ENCODE measurements at regions not wholly inside any gene's neighbourhood (a gene's known extent, or its start where the extent isn't known, plus 50 kb on each side); places are given as distances from the start of the nearest gene placed in this dataset.

DNA sequence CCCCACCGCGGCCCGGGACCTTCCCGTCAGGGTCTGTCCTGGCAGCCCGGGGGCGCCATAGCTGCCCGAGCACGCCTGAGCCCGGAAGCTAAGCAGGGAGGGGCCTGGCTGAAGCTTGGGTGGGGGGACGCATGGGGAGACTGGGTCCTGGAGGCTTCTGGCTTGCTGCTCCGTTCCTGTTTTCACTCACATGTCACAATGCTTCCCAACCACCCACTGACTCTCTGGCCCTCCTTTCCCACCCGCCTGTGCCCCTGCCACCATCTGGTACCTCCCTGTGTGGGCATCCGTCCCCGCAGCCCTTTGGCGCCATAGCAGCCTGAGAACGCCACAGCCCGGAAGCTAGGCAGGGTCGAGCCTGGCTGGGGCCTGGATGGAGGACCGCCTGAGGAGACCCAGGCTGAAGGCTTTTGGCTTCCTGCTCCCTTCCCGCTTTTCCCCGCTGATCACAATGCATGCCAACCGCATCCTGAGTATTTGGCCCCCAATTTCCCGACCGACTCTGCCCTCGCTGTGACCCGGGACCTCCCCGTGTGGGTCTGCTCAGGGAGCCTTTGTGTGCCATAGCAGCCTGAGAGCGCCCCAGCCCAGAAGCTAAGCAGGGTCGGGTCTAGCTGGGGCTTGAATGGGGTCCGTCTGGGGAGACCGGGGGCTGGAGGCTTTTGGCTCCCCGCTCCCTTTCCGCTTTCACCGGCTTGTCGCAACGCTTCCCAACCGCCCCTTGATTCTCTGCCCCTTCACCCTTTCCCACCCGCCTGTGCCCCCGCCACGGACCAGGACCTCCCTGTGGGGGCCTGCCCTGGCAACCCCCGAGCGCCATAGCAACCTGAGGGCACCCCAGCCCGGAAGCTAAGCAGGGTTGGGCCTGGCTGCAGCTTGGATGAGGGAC lies 2290.1 kb downstream of the TP53TG3F start:
- Histone ChIP-seq H3K9me3 (no peaks in the 10 kb centered on the region), H3K4me3 (no peak overlapping the region), H3K36me3 (no peaks in the 10 kb centered on the region), H3K4me1 (no peaks in the 10 kb centered on the region), H3K27me3 (no peaks in the 10 kb centered on the region), H3K27ac (no peak overlapping the region)
- intact Hi-C loops (cut with DNase I): loop anchor here in 1 of 2 donors (10.0 kb wide), 1 partner anchor 45 kb away; no protein-coding TSS in a partner anchor
- no peak for ATAC-seq
- 84% methylated on average over 12 of the region's 43 CpGs for WGBS (ENCODE audit: insufficient coverage, low coverage, low lambda C conversion rate, missing lambda C conversion rate)
- TF ChIP-seq POLR2A (IDR thresholded peaks at IDR 0.05): no peak
- TF ChIP-seq, protein P1, sequence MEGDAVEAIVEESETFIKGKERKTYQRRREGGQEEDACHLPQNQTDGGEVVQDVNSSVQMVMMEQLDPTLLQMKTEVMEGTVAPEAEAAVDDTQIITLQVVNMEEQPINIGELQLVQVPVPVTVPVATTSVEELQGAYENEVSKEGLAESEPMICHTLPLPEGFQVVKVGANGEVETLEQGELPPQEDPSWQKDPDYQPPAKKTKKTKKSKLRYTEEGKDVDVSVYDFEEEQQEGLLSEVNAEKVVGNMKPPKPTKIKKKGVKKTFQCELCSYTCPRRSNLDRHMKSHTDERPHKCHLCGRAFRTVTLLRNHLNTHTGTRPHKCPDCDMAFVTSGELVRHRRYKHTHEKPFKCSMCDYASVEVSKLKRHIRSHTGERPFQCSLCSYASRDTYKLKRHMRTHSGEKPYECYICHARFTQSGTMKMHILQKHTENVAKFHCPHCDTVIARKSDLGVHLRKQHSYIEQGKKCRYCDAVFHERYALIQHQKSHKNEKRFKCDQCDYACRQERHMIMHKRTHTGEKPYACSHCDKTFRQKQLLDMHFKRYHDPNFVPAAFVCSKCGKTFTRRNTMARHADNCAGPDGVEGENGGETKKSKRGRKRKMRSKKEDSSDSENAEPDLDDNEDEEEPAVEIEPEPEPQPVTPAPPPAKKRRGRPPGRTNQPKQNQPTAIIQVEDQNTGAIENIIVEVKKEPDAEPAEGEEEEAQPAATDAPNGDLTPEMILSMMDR (IDR thresholded peaks at IDR 0.05): no peak
- DNase-seq: no peak

DNA sequence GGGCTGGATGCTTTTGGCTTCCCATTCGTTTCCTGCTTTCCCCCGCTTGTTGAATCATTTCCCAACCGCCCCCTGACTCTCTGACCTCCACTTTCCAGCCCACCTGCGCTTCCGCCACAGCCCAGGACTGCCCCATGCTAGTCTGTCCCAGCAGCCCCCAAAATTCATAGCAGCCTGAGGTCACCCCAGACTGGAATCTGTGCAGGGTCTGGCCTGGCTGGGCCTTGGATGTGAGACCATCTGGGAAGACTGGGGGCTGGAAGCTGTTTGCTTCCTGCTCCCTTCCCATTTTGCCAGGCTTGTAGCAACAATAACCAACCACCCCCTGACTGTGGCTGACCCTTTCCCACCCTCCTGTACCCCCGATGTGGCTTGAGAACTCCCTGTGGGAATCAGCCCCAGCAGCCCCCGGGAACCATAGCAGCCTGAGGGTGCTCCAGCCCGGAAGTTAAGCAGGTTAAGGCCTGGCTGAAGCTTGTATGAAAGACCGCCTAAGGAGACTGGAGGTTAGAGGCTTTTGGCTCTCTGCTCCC lies 2290.8 kb downstream of the TP53TG3F start:
- Histone ChIP-seq H3K36me3 (no peaks in the 10 kb centered on the region), H3K27me3 (no peaks in the 10 kb centered on the region), H3K4me3 (no peak overlapping the region), H3K4me1 (no peaks in the 10 kb centered on the region), H3K9me3 (no peaks in the 10 kb centered on the region), H3K27ac (no peak overlapping the region)
- TF ChIP-seq, protein P1 (IDR thresholded peaks at IDR 0.05): no peak
- TF ChIP-seq POLR2A (IDR thresholded peaks at IDR 0.05): no peak
- WGBS (ENCODE audit: insufficient coverage, low coverage, low lambda C conversion rate, missing lambda C conversion rate): 77% methylated on average over 7 of the region's 9 CpGs
- DNase-seq (no peak), ATAC-seq (no peak)
- intact Hi-C loops (cut with DNase I): no loop called here

DNA sequence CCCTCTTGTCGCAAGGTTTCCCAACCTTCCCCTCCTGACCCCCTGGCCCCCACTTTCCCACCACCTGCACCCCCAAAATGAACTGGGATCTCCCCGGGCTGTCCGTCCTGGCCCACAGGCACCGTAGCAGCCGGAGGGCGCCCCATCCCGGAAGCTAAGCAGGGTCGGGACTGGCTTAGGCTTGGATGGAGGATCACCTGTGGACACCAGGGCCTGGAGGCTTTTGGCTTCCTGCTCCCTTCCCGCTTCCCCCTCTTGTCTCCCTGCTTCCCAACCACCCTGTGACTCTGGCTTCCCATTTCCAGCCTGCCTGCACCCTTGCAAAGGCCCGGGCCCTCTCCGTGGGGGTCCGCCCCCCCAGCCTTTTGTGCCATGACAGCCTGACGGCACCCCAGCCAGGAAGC lies 2291.3 kb downstream of the TP53TG3F start:
- 66% methylated on average over 4 of the region's 13 CpGs for WGBS (ENCODE audit: insufficient coverage, low coverage, low lambda C conversion rate, missing lambda C conversion rate)
- Histone ChIP-seq H3K27ac (no peak overlapping the region), H3K4me3 (no peak overlapping the region), H3K27me3 (no peaks in the 10 kb centered on the region), H3K4me1 (no peaks in the 10 kb centered on the region), H3K36me3 (no peaks in the 10 kb centered on the region), H3K9me3 (no peaks in the 10 kb centered on the region)
- no peak for ATAC-seq
- no peak for TF ChIP-seq POLR2A (IDR thresholded peaks at IDR 0.05)
- TF ChIP-seq, protein P1 (IDR thresholded peaks at IDR 0.05): no peak
- intact Hi-C loops (cut with DNase I): no loop called here
- no peak for DNase-seq

DNA sequence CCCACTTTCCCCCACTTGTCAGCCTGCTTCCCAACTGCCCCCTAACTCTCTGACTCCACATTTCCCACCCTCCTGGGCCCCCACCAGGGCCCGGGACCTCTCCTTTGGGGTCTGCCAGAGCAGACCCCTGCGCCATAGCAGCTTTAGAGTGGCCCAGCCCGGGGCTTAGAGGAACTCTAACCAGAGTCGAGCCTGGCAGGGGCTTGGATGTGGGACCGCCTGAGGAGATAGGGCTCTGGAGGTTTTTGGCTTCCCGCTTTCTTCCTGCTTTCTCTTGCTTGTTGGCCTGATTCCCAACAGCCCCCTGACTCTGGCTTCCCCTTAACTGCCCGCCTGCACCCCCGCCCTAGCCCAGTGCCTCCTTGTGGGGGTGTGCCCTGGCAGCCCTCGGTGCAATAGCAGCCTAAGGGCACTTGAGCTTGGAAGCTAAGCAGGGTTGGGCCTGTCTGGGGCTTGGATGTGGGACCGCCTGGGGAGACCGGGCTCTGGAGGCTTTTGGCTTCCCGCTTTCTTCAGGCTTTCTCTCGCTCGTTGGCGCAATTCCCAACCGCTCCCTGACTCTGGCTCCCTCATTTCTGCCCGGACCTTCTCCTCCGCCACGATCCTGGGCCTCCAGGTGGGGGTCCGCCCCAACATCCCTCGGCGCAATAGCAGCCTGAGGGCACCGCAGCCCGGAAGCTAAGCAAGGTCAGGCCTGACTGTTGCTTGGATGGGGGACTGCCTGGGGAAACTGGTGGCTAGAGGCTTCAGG lies 2292.0 kb downstream of the TP53TG3F start:
- no peak overlapping the region for H3K4me3 ChIP-seq
- DNase-seq: no peak
- no peaks in the 10 kb centered on the region for H3K4me1 ChIP-seq
- no peak overlapping the region for H3K27ac ChIP-seq
- H3K27me3 ChIP-seq: no peaks in the 10 kb centered on the region
- intact Hi-C loops (cut with DNase I): no loop called here
- H3K36me3 ChIP-seq: no peaks in the 10 kb centered on the region
- ATAC-seq: no peak
- H3K9me3 ChIP-seq: no peaks in the 10 kb centered on the region
- TF ChIP-seq POLR2A (IDR thresholded peaks at IDR 0.05): no peak
- TF ChIP-seq, protein P1 (IDR thresholded peaks at IDR 0.05): no peak
- 57% methylated on average over 5 of the region's 24 CpGs for WGBS (ENCODE audit: insufficient coverage, low coverage, low lambda C conversion rate, missing lambda C conversion rate)

Measured in right lobe of liver (tissue), 6 donors.